ENCODE measurements at regions not wholly inside any gene's neighbourhood (a gene's known extent, or its start where the extent isn't known, plus 50 kb on each side); places are given as distances from the start of the nearest gene placed in this dataset.

DNA sequence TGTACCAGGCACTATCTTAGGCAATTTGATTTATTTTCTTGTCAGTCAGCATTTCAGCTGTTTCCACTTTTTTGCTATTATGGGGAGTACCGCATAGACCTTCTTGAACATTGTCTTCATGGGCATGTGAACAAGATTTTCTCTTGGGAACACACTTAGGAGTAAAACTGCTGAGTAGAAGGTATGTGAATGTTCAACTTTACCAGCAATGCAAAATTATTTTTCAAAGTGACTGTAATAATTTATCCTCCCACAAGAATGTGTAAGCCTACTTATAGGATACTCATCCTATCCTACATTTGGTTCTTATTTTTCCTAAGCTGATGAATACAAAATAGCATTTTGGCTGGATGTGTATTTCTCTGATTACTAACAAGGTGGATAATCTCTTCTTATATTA lies 132.0 kb upstream of the NAV2 start:
- Histone ChIP-seq H3K9me3 (ENCODE audit: low read length) (no peaks in the 10 kb centered on the region), H2AFZ (ENCODE audit: low read length) (no peak overlapping the region), H3K79me2 (ENCODE audit: low read length) (no peaks in the 10 kb centered on the region), H3K27me3 (ENCODE audit: low read length) (no peaks in the 10 kb centered on the region), H3K4me3 (ENCODE audit: low read length) (no peak overlapping the region), H4K20me1 (ENCODE audit: insufficient read depth, low read depth, low read length) (0 out of 2 replicates have a peak, but pooled peaks cover 3% of the 10 kb centered on the region), H3K4me1 (ENCODE audit: low read length) (no peaks in the 10 kb centered on the region), H3K27ac (ENCODE audit: low read length) (no peak overlapping the region), H3K36me3 (ENCODE audit: insufficient read depth, low read length) (no peaks in the 10 kb centered on the region), H3K9me2 (replicated peaks; ENCODE audit: insufficient read depth, low read length) (no peaks in the 10 kb centered on the region), H3K9ac (ENCODE audit: low read length) (no peak overlapping the region), H3K4me2 (ENCODE audit: low read depth, low read length, poor library complexity, severe bottlenecking) (no peak overlapping the region)
- no peak for DNase-seq

DNA sequence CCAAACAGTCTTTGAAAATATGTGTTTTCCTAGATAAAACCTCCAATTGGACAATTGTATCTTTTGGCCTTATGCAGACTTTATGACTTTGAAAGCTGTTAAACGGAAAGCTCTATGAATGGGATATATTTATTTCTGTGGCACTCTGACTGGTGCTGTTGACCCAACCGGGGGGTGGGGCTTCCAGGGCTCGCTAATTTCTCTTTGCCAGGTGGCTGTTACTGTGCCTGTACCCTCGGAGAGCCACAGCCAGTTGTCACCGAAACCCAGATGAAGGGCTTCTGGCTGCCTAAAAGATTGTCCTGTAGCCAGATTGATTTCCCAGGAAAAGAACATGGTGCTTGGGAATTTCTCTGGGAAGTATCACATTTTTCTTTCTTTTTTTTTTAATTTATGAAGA lies 132.7 kb upstream of the NAV2 start:
- no peaks in the 10 kb centered on the region for H3K9me3 ChIP-seq (ENCODE audit: low read length)
- no peak for DNase-seq
- no peaks in the 10 kb centered on the region for H3K36me3 ChIP-seq (ENCODE audit: insufficient read depth, low read length)
- H3K27me3 ChIP-seq (ENCODE audit: low read length) = no peaks in the 10 kb centered on the region
- no peak overlapping the region for H3K4me3 ChIP-seq (ENCODE audit: low read length)
- no peaks in the 10 kb centered on the region for H3K79me2 ChIP-seq (ENCODE audit: low read length)
- no peak overlapping the region for H2AFZ ChIP-seq (ENCODE audit: low read length)
- no peaks in the 10 kb centered on the region for H3K4me1 ChIP-seq (ENCODE audit: low read length)
- H3K27ac ChIP-seq (ENCODE audit: low read length) = no peak overlapping the region
- no peaks in the 10 kb centered on the region for H3K9me2 ChIP-seq (replicated peaks; ENCODE audit: insufficient read depth, low read length)
- H3K9ac ChIP-seq (ENCODE audit: low read length) = no peak overlapping the region
- 0 out of 2 replicates have a peak, but pooled peaks cover 3% of the 10 kb centered on the region for H4K20me1 ChIP-seq (ENCODE audit: insufficient read depth, low read depth, low read length)
- H3K4me2 ChIP-seq (ENCODE audit: low read depth, low read length, poor library complexity, severe bottlenecking) = no peak overlapping the region

DNA sequence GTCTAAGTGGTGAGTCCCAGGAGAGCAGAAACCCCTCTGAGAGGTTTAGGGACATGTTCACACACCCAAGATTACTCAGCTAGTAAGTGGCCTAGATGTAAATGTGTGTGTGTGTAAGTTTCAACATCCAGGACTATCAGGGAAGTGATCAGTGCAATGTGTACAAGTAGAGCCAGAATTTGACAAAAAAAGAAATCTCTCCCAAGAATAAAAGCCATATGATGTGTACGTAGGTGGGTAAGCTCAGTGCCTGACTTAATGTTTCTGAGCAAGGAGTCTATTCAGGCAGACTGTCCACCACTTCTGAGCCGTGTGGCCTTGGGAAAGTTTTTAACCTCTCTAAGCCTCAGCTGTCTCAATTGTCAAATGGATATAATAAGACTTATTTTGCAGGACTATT lies 133.8 kb upstream of the NAV2 start:
- Histone ChIP-seq H3K4me1 (ENCODE audit: low read length) (no peaks in the 10 kb centered on the region), H3K36me3 (ENCODE audit: insufficient read depth, low read length) (no peaks in the 10 kb centered on the region), H3K4me2 (ENCODE audit: low read depth, low read length, poor library complexity, severe bottlenecking) (no peak overlapping the region), H3K27ac (ENCODE audit: low read length) (no peak overlapping the region), H4K20me1 (ENCODE audit: insufficient read depth, low read depth, low read length) (0 out of 2 replicates have a peak, but pooled peaks cover 3% of the 10 kb centered on the region), H3K9me3 (ENCODE audit: low read length) (no peaks in the 10 kb centered on the region), H3K4me3 (ENCODE audit: low read length) (no peak overlapping the region), H3K79me2 (ENCODE audit: low read length) (no peaks in the 10 kb centered on the region), H3K9me2 (replicated peaks; ENCODE audit: insufficient read depth, low read length) (no peaks in the 10 kb centered on the region), H2AFZ (ENCODE audit: low read length) (no peak overlapping the region), H3K9ac (ENCODE audit: low read length) (no peak overlapping the region), H3K27me3 (ENCODE audit: low read length) (no peaks in the 10 kb centered on the region)
- DNase-seq = no peak

DNA sequence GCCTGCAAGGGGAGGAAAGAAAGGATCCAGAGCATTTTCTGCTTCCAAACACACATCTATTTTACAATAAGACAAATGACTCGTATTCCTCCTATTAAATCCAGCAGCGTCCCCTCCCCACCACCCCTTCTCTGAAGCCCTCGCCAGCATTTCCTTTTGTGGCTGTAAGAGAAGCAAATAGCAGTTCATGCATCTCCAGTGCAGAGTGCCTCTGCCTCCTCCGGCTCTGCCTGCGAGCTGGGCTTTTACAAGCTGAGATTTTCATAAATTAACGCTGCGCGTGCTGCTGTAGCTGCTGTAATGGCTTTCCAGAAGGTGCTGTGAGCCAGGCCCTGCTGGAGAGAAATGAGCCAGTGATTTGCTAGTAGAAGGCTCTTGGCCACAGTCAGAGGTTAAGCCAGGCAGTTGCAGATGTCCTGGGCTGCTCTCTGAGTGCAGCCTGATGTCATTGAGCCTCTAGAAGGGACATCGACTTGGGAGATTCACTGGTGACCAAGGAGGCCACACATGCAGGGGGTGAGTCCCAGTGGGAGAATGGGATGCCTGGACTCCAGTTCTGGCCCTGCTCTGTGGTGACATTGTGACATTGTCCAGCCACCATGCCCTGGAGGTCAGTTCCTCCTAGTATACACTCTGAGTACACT lies 134.5 kb upstream of the NAV2 start:
- H3K4me1 ChIP-seq (ENCODE audit: low read length) = no peaks in the 10 kb centered on the region
- no peaks in the 10 kb centered on the region for H3K27me3 ChIP-seq (ENCODE audit: low read length)
- 0 out of 2 replicates have a peak, but pooled peaks cover 3% of the 10 kb centered on the region for H4K20me1 ChIP-seq (ENCODE audit: insufficient read depth, low read depth, low read length)
- H3K9me2 ChIP-seq (replicated peaks; ENCODE audit: insufficient read depth, low read length) = no peaks in the 10 kb centered on the region
- no peak overlapping the region for H2AFZ ChIP-seq (ENCODE audit: low read length)
- H3K36me3 ChIP-seq (ENCODE audit: insufficient read depth, low read length) = no peaks in the 10 kb centered on the region
- H3K9ac ChIP-seq (ENCODE audit: low read length) = no peak overlapping the region
- DNase-seq = no peak
- no peak overlapping the region for H3K4me2 ChIP-seq (ENCODE audit: low read depth, low read length, poor library complexity, severe bottlenecking)
- no peak overlapping the region for H3K4me3 ChIP-seq (ENCODE audit: low read length)
- H3K9me3 ChIP-seq (ENCODE audit: low read length) = no peaks in the 10 kb centered on the region
- H3K27ac ChIP-seq (ENCODE audit: low read length) = no peak overlapping the region
- no peaks in the 10 kb centered on the region for H3K79me2 ChIP-seq (ENCODE audit: low read length)

DNA sequence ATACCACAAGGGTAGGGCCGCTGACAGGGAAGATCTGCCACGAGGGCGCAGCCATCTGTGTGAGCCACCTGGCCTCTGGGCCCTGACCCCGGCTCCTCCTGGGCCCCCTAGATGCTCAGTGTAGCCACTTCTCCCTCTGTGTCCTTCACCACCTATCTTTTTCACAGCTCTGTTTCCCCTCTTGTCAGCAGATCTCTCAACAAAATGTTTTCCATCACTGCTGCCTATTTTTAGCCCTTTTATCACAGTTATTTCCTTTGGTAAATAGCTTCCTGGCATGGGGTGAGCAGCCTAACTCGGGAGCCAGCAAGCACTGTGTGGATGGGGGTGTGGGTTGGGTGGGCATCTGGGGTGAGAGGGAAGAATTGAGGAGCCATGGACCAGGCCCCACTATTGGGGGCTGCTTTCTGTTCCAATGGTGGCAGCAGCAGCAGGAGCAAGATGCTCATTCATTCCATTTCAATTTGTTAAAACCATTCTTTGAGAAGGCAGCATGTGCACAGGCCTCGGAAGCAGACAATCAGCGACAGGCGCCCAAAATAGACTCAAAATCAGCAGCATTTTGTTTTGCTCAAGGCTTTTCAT lies 135.2 kb upstream of the NAV2 start:
- Histone ChIP-seq H3K4me2 (ENCODE audit: low read depth, low read length, poor library complexity, severe bottlenecking) (no peak overlapping the region), H3K9me3 (ENCODE audit: low read length) (no peaks in the 10 kb centered on the region), H3K4me3 (ENCODE audit: low read length) (no peak overlapping the region), H2AFZ (ENCODE audit: low read length) (no peak overlapping the region), H3K9ac (ENCODE audit: low read length) (no peak overlapping the region), H3K36me3 (ENCODE audit: insufficient read depth, low read length) (no peaks in the 10 kb centered on the region), H3K79me2 (ENCODE audit: low read length) (no peaks in the 10 kb centered on the region), H3K27me3 (ENCODE audit: low read length) (no peaks in the 10 kb centered on the region), H3K27ac (ENCODE audit: low read length) (no peak overlapping the region), H4K20me1 (ENCODE audit: insufficient read depth, low read depth, low read length) (0 out of 2 replicates have a peak, but pooled peaks cover 3% of the 10 kb centered on the region), H3K9me2 (replicated peaks; ENCODE audit: insufficient read depth, low read length) (no peaks in the 10 kb centered on the region), H3K4me1 (ENCODE audit: low read length) (no peaks in the 10 kb centered on the region)
- no peak for DNase-seq

DNA sequence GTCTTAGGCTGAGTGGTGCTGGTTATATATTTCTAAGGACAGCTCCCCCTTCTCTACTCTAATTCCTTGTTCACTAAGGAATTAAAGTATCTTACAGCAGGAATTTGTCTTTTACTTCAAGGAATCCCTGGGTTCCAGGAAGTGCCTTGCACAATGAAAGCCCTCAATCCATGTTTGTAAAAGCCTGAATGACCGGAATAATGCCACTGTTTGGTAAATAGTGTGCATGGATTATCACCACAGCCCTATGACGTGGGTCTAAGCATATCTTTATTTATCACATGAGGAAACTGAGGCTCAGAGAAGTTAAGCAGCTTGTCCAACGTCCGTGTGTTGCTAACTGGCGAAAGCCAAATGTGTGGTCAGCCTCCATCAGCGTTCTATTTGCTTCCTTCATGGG lies 135.7 kb upstream of the NAV2 start:
- Histone ChIP-seq H3K9me2 (replicated peaks; ENCODE audit: insufficient read depth, low read length) (no peaks in the 10 kb centered on the region), H3K4me3 (ENCODE audit: low read length) (no peak overlapping the region), H4K20me1 (ENCODE audit: insufficient read depth, low read depth, low read length) (0 out of 2 replicates have a peak, but pooled peaks cover 3% of the 10 kb centered on the region), H3K4me2 (ENCODE audit: low read depth, low read length, poor library complexity, severe bottlenecking) (no peak overlapping the region), H3K27me3 (ENCODE audit: low read length) (no peaks in the 10 kb centered on the region), H3K9ac (ENCODE audit: low read length) (no peak overlapping the region), H3K4me1 (ENCODE audit: low read length) (no peaks in the 10 kb centered on the region), H3K27ac (ENCODE audit: low read length) (no peak overlapping the region), H3K79me2 (ENCODE audit: low read length) (no peaks in the 10 kb centered on the region), H3K9me3 (ENCODE audit: low read length) (no peaks in the 10 kb centered on the region), H3K36me3 (ENCODE audit: insufficient read depth, low read length) (no peaks in the 10 kb centered on the region), H2AFZ (ENCODE audit: low read length) (no peak overlapping the region)
- DNase-seq = no peak

DNA sequence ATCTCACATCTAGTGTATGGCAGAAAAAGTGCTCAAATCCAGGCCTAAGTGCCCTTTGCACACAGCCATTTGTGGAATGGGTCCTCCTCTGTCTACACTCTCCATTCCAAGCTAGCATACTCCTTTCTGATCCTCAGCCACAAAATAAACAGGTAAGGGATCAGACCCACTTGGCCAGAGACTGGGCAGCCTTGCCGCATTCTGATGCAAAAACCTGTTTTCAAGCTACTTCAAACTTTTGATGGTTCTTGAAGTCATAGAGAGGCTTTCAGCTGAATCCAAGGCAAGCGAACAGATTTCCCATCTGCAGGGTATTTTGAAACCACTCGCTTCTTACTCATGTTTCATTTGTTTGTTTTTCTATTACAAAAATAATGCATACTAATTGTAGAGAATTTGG lies 136.6 kb upstream of the NAV2 start:
- Histone ChIP-seq H3K27ac (ENCODE audit: low read length) (no peak overlapping the region), H3K79me2 (ENCODE audit: low read length) (no peaks in the 10 kb centered on the region), H3K36me3 (ENCODE audit: insufficient read depth, low read length) (no peaks in the 10 kb centered on the region), H3K9me2 (replicated peaks; ENCODE audit: insufficient read depth, low read length) (no peaks in the 10 kb centered on the region), H3K4me1 (ENCODE audit: low read length) (no peaks in the 10 kb centered on the region), H3K27me3 (ENCODE audit: low read length) (no peaks in the 10 kb centered on the region), H3K9me3 (ENCODE audit: low read length) (no peaks in the 10 kb centered on the region), H2AFZ (ENCODE audit: low read length) (no peak overlapping the region), H3K9ac (ENCODE audit: low read length) (no peak overlapping the region), H4K20me1 (ENCODE audit: insufficient read depth, low read depth, low read length) (0 out of 2 replicates have a peak, but pooled peaks cover 3% of the 10 kb centered on the region), H3K4me2 (ENCODE audit: low read depth, low read length, poor library complexity, severe bottlenecking) (no peak overlapping the region), H3K4me3 (ENCODE audit: low read length) (no peak overlapping the region)
- no peak for DNase-seq

DNA sequence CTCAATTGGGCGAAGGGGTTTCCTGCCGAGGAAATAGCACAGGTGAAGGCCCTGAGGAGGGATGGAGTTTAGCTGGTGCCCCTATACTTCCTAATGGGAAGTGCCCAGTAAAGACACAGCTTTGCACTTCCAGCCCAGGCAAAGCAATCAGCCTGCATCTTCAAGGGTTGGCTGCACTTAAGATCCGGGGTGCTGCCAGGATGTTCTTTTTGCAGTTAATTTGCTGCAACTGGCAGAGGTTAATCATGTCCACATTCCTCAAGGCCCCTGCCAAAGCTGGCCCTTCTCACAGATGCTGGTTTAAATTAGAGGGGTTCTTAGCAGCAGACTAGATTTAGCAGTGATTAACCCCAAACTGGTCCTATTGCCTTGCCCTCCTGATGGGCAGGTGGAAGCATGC lies 137.7 kb upstream of the NAV2 start:
- Histone ChIP-seq H4K20me1 (ENCODE audit: insufficient read depth, low read depth, low read length) (0 out of 2 replicates have a peak, but pooled peaks cover 3% of the 10 kb centered on the region), H3K9me2 (replicated peaks; ENCODE audit: insufficient read depth, low read length) (no peaks in the 10 kb centered on the region)
- no peak for DNase-seq

More for the DNA sequence above, 137.7 kb upstream of the NAV2 start:
- Histone ChIP-seq H3K27me3 (ENCODE audit: low read length) (no peaks in the 10 kb centered on the region), H3K36me3 (ENCODE audit: insufficient read depth, low read length) (no peaks in the 10 kb centered on the region), H3K9me3 (ENCODE audit: low read length) (no peaks in the 10 kb centered on the region), H2AFZ (ENCODE audit: low read length) (no peak overlapping the region), H3K4me1 (ENCODE audit: low read length) (no peaks in the 10 kb centered on the region), H3K9ac (ENCODE audit: low read length) (no peak overlapping the region), H3K4me2 (ENCODE audit: low read depth, low read length, poor library complexity, severe bottlenecking) (no peak overlapping the region), H3K79me2 (ENCODE audit: low read length) (no peaks in the 10 kb centered on the region), H3K27ac (ENCODE audit: low read length) (no peak overlapping the region), H3K4me3 (ENCODE audit: low read length) (no peak overlapping the region)
